Spleen (tissue), 7 donors: ENCODE measurements at regions not wholly inside any gene's neighbourhood (a gene's known extent, or its start where the extent isn't known, plus 50 kb on each side); places are given as distances from the start of the nearest gene placed in this dataset.

Experiments
- POLR2A ChIP-seq, 3 donors: fragments of 450-650 bp; IDR thresholded peaks; one replicate each; pipeline ENCODE4 v1.5.1; 2017; ENCODE audit warnings: antibody characterized with exemption in 3 of 3, mild to moderate bottlenecking in 1 of 3
- POLR2AphosphoS5 ChIP-seq, 3 donors: sonication (generic); formaldehyde crosslinking; IDR thresholded peaks; one replicate each; pipeline ENCODE4 v1.5.1; 2017; ENCODE audit warnings: antibody characterized with exemption in 3 of 3
- TF ChIP-seq, protein P1 (sequence below), 11 experiments: fragments of 200-600 bp in 7 of 11; fragments of 450-650 bp in 4 of 11; sonication (generic) in 4 of 11; IDR thresholded peaks in 8 of 11; conservative IDR thresholded peaks in 3 of 11; 1 replicate in 7 of 11; 2 replicates in 4 of 11; pipeline versions ENCODE4 v1.4.0 to v1.8.0; 2016 to 2021; ENCODE audit warnings: antibody characterized with exemption in 11 of 11, inconsistent platforms in 4 of 11, mild to moderate bottlenecking in 1 of 11
- donor health status: DM: no; HTN: no; CAD: no; lungs with moderate emphysema.
- donor health status: DM: no; HTN: no; CAD: no.
- donor health status: DM: no; HTN: no; CAD: no.

DNA sequence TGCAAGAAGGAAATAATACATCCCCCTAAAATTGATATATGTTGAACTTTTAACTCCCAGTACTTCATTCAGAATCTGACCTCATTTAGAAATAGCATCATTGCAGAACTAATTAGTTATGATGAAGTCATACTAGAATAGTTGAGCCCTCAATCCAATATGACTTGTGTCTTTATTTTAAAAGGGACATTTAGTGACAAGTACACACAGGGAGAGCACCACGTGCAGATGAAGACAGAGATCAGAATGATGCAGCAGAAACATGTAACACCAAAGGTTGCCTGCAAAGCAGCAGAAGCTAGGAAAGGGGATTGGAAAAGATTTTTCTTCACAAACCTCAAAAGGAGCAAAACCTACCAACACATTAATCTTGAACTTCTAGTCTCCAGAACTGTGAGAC, 2602.5 kb downstream of the PCDH9 start:
- TF ChIP-seq, protein P1, sequence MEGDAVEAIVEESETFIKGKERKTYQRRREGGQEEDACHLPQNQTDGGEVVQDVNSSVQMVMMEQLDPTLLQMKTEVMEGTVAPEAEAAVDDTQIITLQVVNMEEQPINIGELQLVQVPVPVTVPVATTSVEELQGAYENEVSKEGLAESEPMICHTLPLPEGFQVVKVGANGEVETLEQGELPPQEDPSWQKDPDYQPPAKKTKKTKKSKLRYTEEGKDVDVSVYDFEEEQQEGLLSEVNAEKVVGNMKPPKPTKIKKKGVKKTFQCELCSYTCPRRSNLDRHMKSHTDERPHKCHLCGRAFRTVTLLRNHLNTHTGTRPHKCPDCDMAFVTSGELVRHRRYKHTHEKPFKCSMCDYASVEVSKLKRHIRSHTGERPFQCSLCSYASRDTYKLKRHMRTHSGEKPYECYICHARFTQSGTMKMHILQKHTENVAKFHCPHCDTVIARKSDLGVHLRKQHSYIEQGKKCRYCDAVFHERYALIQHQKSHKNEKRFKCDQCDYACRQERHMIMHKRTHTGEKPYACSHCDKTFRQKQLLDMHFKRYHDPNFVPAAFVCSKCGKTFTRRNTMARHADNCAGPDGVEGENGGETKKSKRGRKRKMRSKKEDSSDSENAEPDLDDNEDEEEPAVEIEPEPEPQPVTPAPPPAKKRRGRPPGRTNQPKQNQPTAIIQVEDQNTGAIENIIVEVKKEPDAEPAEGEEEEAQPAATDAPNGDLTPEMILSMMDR (IDR thresholded peaks at IDR 0.05 in 8 of 11, conservative IDR thresholded peaks at IDR 0.05 in 3 of 11) = no peak
- TF ChIP-seq POLR2A (IDR thresholded peaks at IDR 0.05) (no peak), POLR2AphosphoS5 (IDR thresholded peaks at IDR 0.05) (no peak)
